ENCODE measurements at regions not wholly inside any gene's neighbourhood (a gene's known extent, or its start where the extent isn't known, plus 50 kb on each side); places are given as distances from the start of the nearest gene placed in this dataset.
A peak's percentile ranks its signal among the peaks of the same experiment; 100 is the strongest.

- no peaks in the 10 kb centered on the region for H3K36me3 Mint-ChIP-seq (ENCODE audit: low read depth)
- no peak overlapping the region for H3K27ac Mint-ChIP-seq
- no peak for TF ChIP-seq CTCF (IDR thresholded peaks at IDR 0.05)
- H3K27me3 Mint-ChIP-seq (ENCODE audit: insufficient read depth), result no peaks in the 10 kb centered on the region
- no peak for DNase-seq
- peaks cover 16% of the 10 kb centered on the region for H3K4me1 Mint-ChIP-seq (ENCODE audit: low read depth)
- H3K9me3 Mint-ChIP-seq, result peaks cover 4% of the 10 kb centered on the region; the same call in 1 of the 2 replicates
- no peak overlapping the region for H3K4me3 Mint-ChIP-seq
These were observed 875.2 kb downstream of the FLRT2 start for GRCh38 chr14:86404989-86405649.

GRCh38 chr14:86404425-86404824 lies 874.5 kb downstream of the FLRT2 start:
- peaks cover 16% of the 10 kb centered on the region for H3K4me1 Mint-ChIP-seq (ENCODE audit: low read depth)
- H3K9me3 Mint-ChIP-seq, result peaks cover 4% of the 10 kb centered on the region; the same call in 1 of the 2 replicates
- no peaks in the 10 kb centered on the region for H3K27me3 Mint-ChIP-seq (ENCODE audit: insufficient read depth)
- DNase-seq, result peak; percentile 1
- H3K27ac Mint-ChIP-seq, result no peak overlapping the region
- H3K4me3 Mint-ChIP-seq, result no peak overlapping the region
- H3K36me3 Mint-ChIP-seq (ENCODE audit: low read depth), result no peaks in the 10 kb centered on the region
- no peak for TF ChIP-seq CTCF (IDR thresholded peaks at IDR 0.05)

- H3K9me3 Mint-ChIP-seq, result peaks cover 4% of the 10 kb centered on the region; the same call in 1 of the 2 replicates
- H3K27me3 Mint-ChIP-seq (ENCODE audit: insufficient read depth), result no peaks in the 10 kb centered on the region
- no peak overlapping the region for H3K4me3 Mint-ChIP-seq
- peaks cover 16% of the 10 kb centered on the region for H3K4me1 Mint-ChIP-seq (ENCODE audit: low read depth)
- no peak overlapping the region for H3K27ac Mint-ChIP-seq
- no peaks in the 10 kb centered on the region for H3K36me3 Mint-ChIP-seq (ENCODE audit: low read depth)
- no peak for TF ChIP-seq CTCF (IDR thresholded peaks at IDR 0.05)
- DNase-seq, result no peak
These were observed 872.6 kb downstream of the FLRT2 start for GRCh38 chr14:86402545-86402944.

- Mint-ChIP-seq H3K27me3 (ENCODE audit: insufficient read depth) (0 out of 2 replicates have a peak, but pooled peaks cover 2% of the 10 kb centered on the region), H3K4me1 (ENCODE audit: low read depth) (no peaks in the 10 kb centered on the region), H3K9me3 (no peaks in the 10 kb centered on the region), H3K27ac (no peak overlapping the region), H3K4me3 (no peak overlapping the region), H3K36me3 (ENCODE audit: low read depth) (no peaks in the 10 kb centered on the region)
- DNase-seq, result no peak
- TF ChIP-seq CTCF (IDR thresholded peaks at IDR 0.05), result no peak
These were observed 861.1 kb downstream of the FLRT2 start for GRCh38 chr14:86391085-86391484.

- no peak overlapping the region for H3K4me3 Mint-ChIP-seq
- no peaks in the 10 kb centered on the region for H3K4me1 Mint-ChIP-seq (ENCODE audit: low read depth)
- TF ChIP-seq CTCF (IDR thresholded peaks at IDR 0.05), result no peak
- no peak overlapping the region for H3K27ac Mint-ChIP-seq
- H3K9me3 Mint-ChIP-seq, result no peaks in the 10 kb centered on the region
- no peak for DNase-seq
- H3K27me3 Mint-ChIP-seq (ENCODE audit: insufficient read depth), result 0 out of 2 replicates have a peak, but pooled peaks cover 2% of the 10 kb centered on the region
- H3K36me3 Mint-ChIP-seq (ENCODE audit: low read depth), result no peaks in the 10 kb centered on the region
These were observed 858.3 kb downstream of the FLRT2 start for GRCh38 chr14:86388216-86388615.
